Smooth muscle cell (in vitro differentiated cells): ENCODE measurements at regions not wholly inside any gene's neighbourhood (a gene's known extent, or its start where the extent isn't known, plus 50 kb on each side); places are given as distances from the start of the nearest gene placed in this dataset.

Experiments
- DNase-seq: peaks from one replicate; lab custom pipeline; 2025; ENCODE audit not compliant: unreplicated experiment; lab: John Stamatoyannopoulos, UW
- H2AFZ ChIP-seq: fragments of 200-600 bp; sonication (generic); 2 replicates; pipeline ENCODE4 v1.6.0; 2016; ENCODE audit warnings: antibody characterized with exemption, low read depth, mild to moderate bottlenecking
- H3F3A ChIP-seq: fragments of 200-600 bp; sonication (generic); 2 replicates; pipeline ENCODE4 v1.6.0; 2017; ENCODE audit warnings: antibody characterized with exemption, low read depth
- H3K27ac ChIP-seq: fragments of 200-600 bp; sonication (generic); 2 replicates; pipeline ENCODE4 v1.5.1; 2016; ENCODE audit warnings: low read depth, mild to moderate bottlenecking
- H3K27me3 ChIP-seq: fragments of 200-600 bp; sonication (generic); 2 replicates; pipeline ENCODE4 v1.6.1; 2016; ENCODE audit warnings: low read depth, mild to moderate bottlenecking
- H3K36me3 ChIP-seq: fragments of 200-600 bp; sonication (generic); 2 replicates; pipeline ENCODE4 v1.5.1; 2016; ENCODE audit warnings: low read depth
- H3K4me1 ChIP-seq: fragments of 200-600 bp; sonication (generic); 2 replicates; pipeline ENCODE4 v1.5.1; 2016; ENCODE audit warnings: low read depth
- H3K4me2 ChIP-seq: fragments of 200-600 bp; sonication (generic); 2 replicates; pipeline ENCODE4 v1.6.0; 2016; ENCODE audit warnings: mild to moderate bottlenecking
- H3K4me3 ChIP-seq: fragments of 200-600 bp; sonication (generic); 2 replicates; pipeline ENCODE4 v1.5.1; 2016; ENCODE audit warnings: mild to moderate bottlenecking
- H3K79me2 ChIP-seq: fragments of 200-600 bp; sonication (generic); 2 replicates; pipeline ENCODE4 v1.6.0; 2016; ENCODE audit warnings: low read depth, mild to moderate bottlenecking
- H3K9ac ChIP-seq: fragments of 200-600 bp; sonication (generic); 2 replicates; pipeline ENCODE4 v1.6.0; 2016; ENCODE audit warnings: low read depth
- H3K9me3 ChIP-seq: fragments of 200-600 bp; sonication (generic); replicated peaks from 2 replicates; pipeline ENCODE4 v1.5.1; 2016; ENCODE audit warnings: low read depth
- H4K20me1 ChIP-seq: fragments of 200-600 bp; sonication (generic); 2 replicates; pipeline ENCODE4 v1.6.0; 2016; ENCODE audit warnings: low read depth
- WGBS: methylation state at CpG from one replicate; pipeline ENCODE4 v1.1.7; 2016; ENCODE audit warnings: low lambda C conversion rate; 5-methylcytosine and 5-hydroxymethylcytosine counted together
- TF ChIP-seq, protein P1 (sequence below): fragments of 200-600 bp; sonication (generic); IDR thresholded peaks from 2 replicates; pipeline ENCODE4 v1.5.1; 2017; ENCODE audit warnings: borderline replicate concordance, mild to moderate bottlenecking, antibody characterized with exemption; ENCODE audit not compliant: insufficient read depth, poor library complexity, severe bottlenecking

DNA sequence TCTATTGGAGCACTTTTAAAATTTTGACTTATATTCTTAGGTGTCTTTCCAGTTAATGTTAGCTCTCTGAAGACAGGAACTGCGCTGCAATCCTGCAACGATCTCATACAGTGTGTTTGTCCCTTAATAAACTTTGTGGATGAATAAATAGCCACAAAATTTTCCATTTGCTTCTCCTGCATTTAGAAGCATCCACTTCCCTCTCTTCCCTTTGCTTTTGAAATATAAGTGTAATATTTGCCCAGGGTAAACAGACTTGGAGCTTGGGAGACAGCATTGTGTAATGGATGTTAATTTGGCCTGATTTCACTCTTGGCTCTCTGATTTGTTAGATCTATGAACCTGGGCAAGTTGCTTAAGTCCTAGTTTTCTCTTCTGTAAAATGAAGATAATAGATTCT lies 58.2 kb upstream of the CD28 start:
- Histone ChIP-seq H3K36me3 (no peaks in the 10 kb centered on the region), H3K4me1 (no peaks in the 10 kb centered on the region), H3K79me2 (no peaks in the 10 kb centered on the region), H3K9me3 (no peaks in the 10 kb centered on the region), H3K4me2 (no peak overlapping the region), H4K20me1 (no peaks in the 10 kb centered on the region), H3K9ac (no peak overlapping the region), H3K27me3 (no peaks in the 10 kb centered on the region), H3K27ac (no peak overlapping the region), H3K4me3 (no peak overlapping the region), H3F3A (no peaks in the 10 kb centered on the region), H2AFZ (no peak overlapping the region)
- no peak for DNase-seq
- 83% methylated on average over 2 of the region's 2 CpGs for WGBS
- TF ChIP-seq, protein P1, sequence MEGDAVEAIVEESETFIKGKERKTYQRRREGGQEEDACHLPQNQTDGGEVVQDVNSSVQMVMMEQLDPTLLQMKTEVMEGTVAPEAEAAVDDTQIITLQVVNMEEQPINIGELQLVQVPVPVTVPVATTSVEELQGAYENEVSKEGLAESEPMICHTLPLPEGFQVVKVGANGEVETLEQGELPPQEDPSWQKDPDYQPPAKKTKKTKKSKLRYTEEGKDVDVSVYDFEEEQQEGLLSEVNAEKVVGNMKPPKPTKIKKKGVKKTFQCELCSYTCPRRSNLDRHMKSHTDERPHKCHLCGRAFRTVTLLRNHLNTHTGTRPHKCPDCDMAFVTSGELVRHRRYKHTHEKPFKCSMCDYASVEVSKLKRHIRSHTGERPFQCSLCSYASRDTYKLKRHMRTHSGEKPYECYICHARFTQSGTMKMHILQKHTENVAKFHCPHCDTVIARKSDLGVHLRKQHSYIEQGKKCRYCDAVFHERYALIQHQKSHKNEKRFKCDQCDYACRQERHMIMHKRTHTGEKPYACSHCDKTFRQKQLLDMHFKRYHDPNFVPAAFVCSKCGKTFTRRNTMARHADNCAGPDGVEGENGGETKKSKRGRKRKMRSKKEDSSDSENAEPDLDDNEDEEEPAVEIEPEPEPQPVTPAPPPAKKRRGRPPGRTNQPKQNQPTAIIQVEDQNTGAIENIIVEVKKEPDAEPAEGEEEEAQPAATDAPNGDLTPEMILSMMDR = no peak

GRCh38 chr2:203649176-203649814 lies 57.1 kb upstream of the CD28 start:
- Histone ChIP-seq H4K20me1 (no peaks in the 10 kb centered on the region), H3K79me2 (no peaks in the 10 kb centered on the region), H3K27me3 (no peaks in the 10 kb centered on the region), H3K27ac (no peak overlapping the region), H3K9me3 (no peaks in the 10 kb centered on the region), H3F3A (no peaks in the 10 kb centered on the region), H3K4me2 (peak overlapping the region; percentile 28), H3K36me3 (no peaks in the 10 kb centered on the region), H3K4me3 (no peak overlapping the region), H3K9ac (no peak overlapping the region), H3K4me1 (no peaks in the 10 kb centered on the region), H2AFZ (peak overlapping the region; percentile 73)
- DNase-seq = no peak
- 88% methylated on average over 4 of the region's 4 CpGs for WGBS
- TF ChIP-seq, protein P1 = no peak

DNA sequence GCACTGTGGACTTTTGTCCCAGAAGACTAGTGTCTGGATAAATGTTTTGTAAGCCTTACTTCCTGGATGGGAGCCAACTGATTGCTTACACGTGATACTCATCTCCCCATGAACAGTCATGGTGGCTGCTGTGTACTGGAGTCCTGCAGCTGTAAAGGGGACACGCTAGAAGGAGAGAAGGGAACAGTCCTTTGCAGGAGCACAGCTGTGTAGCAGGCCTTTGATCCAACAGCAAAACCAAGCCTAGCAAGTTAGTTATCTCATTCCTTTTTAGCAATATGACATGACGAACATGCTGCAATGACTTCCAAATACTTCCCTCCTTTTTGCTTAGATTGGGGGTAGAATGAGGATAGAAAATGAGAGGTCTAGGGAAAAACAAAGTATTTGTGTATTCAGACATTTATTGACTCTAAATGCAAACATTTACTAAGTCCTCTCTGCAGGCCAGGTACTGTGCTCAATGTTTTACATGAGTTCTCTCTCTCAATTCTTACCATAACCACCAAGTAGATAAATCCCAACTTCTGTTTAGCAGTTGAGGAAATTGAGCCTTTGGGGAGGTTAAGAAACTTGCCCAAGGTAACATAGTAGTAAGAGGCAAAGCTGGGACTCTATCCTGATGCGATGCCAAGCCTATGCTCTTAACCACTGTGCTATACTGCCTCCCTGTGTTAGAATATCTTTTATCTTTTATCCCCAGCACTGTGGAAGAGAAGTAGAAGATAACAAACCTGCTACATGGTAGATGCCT lies 55.4 kb upstream of the CD28 start:
- Histone ChIP-seq H3K4me1 (no peaks in the 10 kb centered on the region), H3K9ac (no peak overlapping the region), H3K9me3 (no peaks in the 10 kb centered on the region), H3K27ac (no peak overlapping the region), H3K27me3 (no peaks in the 10 kb centered on the region), H2AFZ (peak overlapping the region; percentile 23), H3K4me3 (no peak overlapping the region), H3F3A (no peaks in the 10 kb centered on the region), H3K36me3 (no peaks in the 10 kb centered on the region), H3K4me2 (no peak overlapping the region), H3K79me2 (no peaks in the 10 kb centered on the region), H4K20me1 (no peaks in the 10 kb centered on the region)
- TF ChIP-seq, protein P1 = peak; percentile 24
- no peak for DNase-seq
- WGBS = 71% methylated on average over 4 of the region's 4 CpGs
